Neuronal stem cell (in vitro differentiated cells): ENCODE measurements at regions not wholly inside any gene's neighbourhood (a gene's known extent, or its start where the extent isn't known, plus 50 kb on each side); places are given as distances from the start of the nearest gene placed in this dataset.

Experiments used
- DNase-seq: peaks from one replicate; pipeline ENCODE4 v3.0.0-alpha.2; 2013; ENCODE audit warnings: low spot score
- H2AFZ ChIP-seq: one replicate; pipeline ENCODE4 v1.6.1; 2013; ENCODE audit warnings: mild to moderate bottlenecking, low read length, inconsistent platforms
- H2AK5ac ChIP-seq: 2 replicates; pipeline ENCODE4 v1.6.1; 2013; ENCODE audit warnings: low read depth, mild to moderate bottlenecking, inconsistent platforms, low read length, moderate library complexity, mixed read lengths
- H2BK120ac ChIP-seq: 2 replicates; pipeline ENCODE4 v1.6.1; 2013; ENCODE audit warnings: low read depth, mild to moderate bottlenecking, inconsistent platforms, low read length, moderate library complexity, mixed read lengths
- H2BK12ac ChIP-seq: one replicate; pipeline ENCODE4 v1.6.1; 2013; ENCODE audit warnings: low read length, inconsistent platforms
- H2BK15ac ChIP-seq: 2 replicates; pipeline ENCODE4 v1.6.1; 2013; ENCODE audit warnings: mild to moderate bottlenecking, low read length, inconsistent platforms, mixed read lengths
- H2BK5ac ChIP-seq: one replicate; pipeline ENCODE4 v1.6.1; 2013; ENCODE audit warnings: inconsistent platforms, mild to moderate bottlenecking, low read length, moderate library complexity
- H3K14ac ChIP-seq: one replicate; pipeline ENCODE4 v1.6.1; 2013; ENCODE audit warnings: low read length, inconsistent platforms
- H3K18ac ChIP-seq: 2 replicates; pipeline ENCODE4 v1.6.1; 2013; ENCODE audit warnings: low read length, inconsistent platforms
- H3K23ac ChIP-seq: 2 replicates; pipeline ENCODE4 v1.6.1; 2013; ENCODE audit warnings: low read depth, mild to moderate bottlenecking, mixed read lengths, low read length, inconsistent platforms; ENCODE audit not compliant: poor library complexity
- H3K27ac ChIP-seq: replicated peaks from 3 replicates; pipeline ENCODE4 v1.5.1; 2013; ENCODE audit warnings: low read length, inconsistent platforms
- H3K27me3 ChIP-seq, 3 experiments: 2 replicates each; pipeline ENCODE4 v1.6.1; 2013; ENCODE audit warnings: low read length in 3 of 3, mild to moderate bottlenecking in 2 of 3, inconsistent platforms in 1 of 3, low read depth in 1 of 3, mixed read lengths in 1 of 3, moderate library complexity in 1 of 3; ENCODE audit not compliant: control insufficient read depth in 3 of 3, insufficient read depth in 3 of 3
- H3K36me3 ChIP-seq, 2 donors: replicated peaks in 1 of 2; 2 replicates each; pipeline ENCODE4 v1.6.1; 2013; ENCODE audit warnings: low read length in 2 of 2; ENCODE audit not compliant: control insufficient read depth in 2 of 2, insufficient read depth in 2 of 2
- H3K4ac ChIP-seq: 2 replicates; pipeline ENCODE4 v1.6.1; 2013; ENCODE audit warnings: inconsistent platforms, mild to moderate bottlenecking, low read length, moderate library complexity
- H3K4me1 ChIP-seq, 2 donors: 1 replicate in 1 of 2; 2 replicates in 1 of 2; pipeline ENCODE4 v1.6.1; 2013; ENCODE audit warnings: low read length in 2 of 2, low read depth in 1 of 2; ENCODE audit not compliant: control insufficient read depth in 2 of 2, insufficient read depth in 1 of 2
- H3K4me2 ChIP-seq: one replicate; pipeline ENCODE4 v1.6.1; 2013; ENCODE audit warnings: mild to moderate bottlenecking, low read length, inconsistent platforms; ENCODE audit not compliant: insufficient read depth, poor library complexity, severe bottlenecking
- H3K4me3 ChIP-seq, 2 donors: 2 replicates each; pipeline ENCODE4 v1.5.1; 2013; ENCODE audit warnings: low read length in 2 of 2, mild to moderate bottlenecking in 2 of 2, inconsistent platforms in 1 of 2, moderate library complexity in 1 of 2
- H3K79me1 ChIP-seq: one replicate; pipeline ENCODE4 v1.6.1; 2013; ENCODE audit warnings: low read depth, mild to moderate bottlenecking, inconsistent platforms, low read length, moderate library complexity
- H3K9ac ChIP-seq: one replicate; pipeline ENCODE4 v1.6.1; 2013; ENCODE audit warnings: mild to moderate bottlenecking, low read depth, low read length, inconsistent platforms; ENCODE audit not compliant: poor library complexity
- H3K9me3 ChIP-seq, 2 donors: replicated peaks in 1 of 2; 2 replicates each; pipeline versions ENCODE3 to v1.6.1; 2013; ENCODE audit warnings: low read length in 2 of 2, mild to moderate bottlenecking in 2 of 2, inconsistent platforms in 1 of 2, low read depth in 1 of 2, mixed read lengths in 1 of 2, moderate library complexity in 1 of 2; ENCODE audit not compliant: control insufficient read depth in 2 of 2, insufficient read depth in 1 of 2
- H4K8ac ChIP-seq: one replicate; pipeline ENCODE4 v1.6.1; 2013; ENCODE audit warnings: low read depth, mild to moderate bottlenecking, inconsistent platforms, low read length, moderate library complexity
- H4K91ac ChIP-seq: one replicate; pipeline ENCODE4 v1.6.1; 2013; ENCODE audit warnings: low read length, low read depth, mild to moderate bottlenecking, inconsistent platforms; ENCODE audit not compliant: poor library complexity
- WGBS, 2 donors: extraction: QIAGEN DNeasy Blood & Tissue Kit; methylation state at CpG; one replicate each; pipeline ENCODE4 v1.1.7; 2013; ENCODE audit warnings: missing lambda C conversion rate in 2 of 2, mixed read lengths in 1 of 2; ENCODE audit not compliant: insufficient read length in 2 of 2, insufficient replicate concordance in 1 of 2; ENCODE audit errors: extremely low coverage in 2 of 2; 5-methylcytosine and 5-hydroxymethylcytosine counted together

GRCh38 chr9:78577156-78577906 lies 280.4 kb downstream of the PSAT1 start:
- Histone ChIP-seq H2AFZ (no peak overlapping the region), H3K79me1 (no peaks in the 10 kb centered on the region), H3K14ac (no peak overlapping the region), H2AK5ac (no peak overlapping the region), H2BK12ac (no peak overlapping the region), H4K91ac (no peak overlapping the region), H3K4ac (no peak overlapping the region), H2BK15ac (no peak overlapping the region), H3K9ac (no peak overlapping the region), H2BK5ac (no peak overlapping the region), H3K4me3 (no peak overlapping the region), H3K27ac (peak overlapping the region; percentile 67), H2BK120ac (no peak overlapping the region), H3K9me3 (no peaks in the 10 kb centered on the region), H3K18ac (no peak overlapping the region), H3K4me1 (peaks cover 0 to 28% of the 10 kb centered on the region in 2 donors), H3K4me2 (no peak overlapping the region), H3K23ac (no peak overlapping the region), H3K27me3 (no peaks in the 10 kb centered on the region), H3K36me3 (no peaks in the 10 kb centered on the region), H4K8ac (no peak overlapping the region)
- peak; percentile 52 for DNase-seq
- no CpG with 5 or more reads among the region's 5 CpGs for WGBS, 2 donors

- no peak overlapping the region for H2AK5ac ChIP-seq
- no CpG with 5 or more reads among the region's 5 CpGs for WGBS, 2 donors
- H3K36me3 ChIP-seq, result no peaks in the 10 kb centered on the region
- H2BK5ac ChIP-seq, result no peak overlapping the region
- H4K91ac ChIP-seq, result no peak overlapping the region
- H3K27me3 ChIP-seq, result no peaks in the 10 kb centered on the region
- no peak overlapping the region for H2AFZ ChIP-seq
- no peaks in the 10 kb centered on the region for H3K79me1 ChIP-seq
- H3K27ac ChIP-seq, result peak overlapping the region; percentile 54
- no peak overlapping the region for H3K23ac ChIP-seq
- H3K9me3 ChIP-seq, result no peaks in the 10 kb centered on the region
- H3K9ac ChIP-seq, result no peak overlapping the region
- no peak overlapping the region for H3K4me2 ChIP-seq
- DNase-seq, result no peak
- H3K14ac ChIP-seq, result no peak overlapping the region
- no peak overlapping the region for H4K8ac ChIP-seq
- no peak overlapping the region for H3K4me3 ChIP-seq
- peaks cover 0 to 21% of the 10 kb centered on the region in 2 donors for H3K4me1 ChIP-seq
- H3K4ac ChIP-seq, result no peak overlapping the region
- H2BK15ac ChIP-seq, result no peak overlapping the region
- no peak overlapping the region for H3K18ac ChIP-seq
- no peak overlapping the region for H2BK12ac ChIP-seq
- no peak overlapping the region for H2BK120ac ChIP-seq
These were observed 281.1 kb downstream of the PSAT1 start for GRCh38 chr9:78578072-78578471.

DNA sequence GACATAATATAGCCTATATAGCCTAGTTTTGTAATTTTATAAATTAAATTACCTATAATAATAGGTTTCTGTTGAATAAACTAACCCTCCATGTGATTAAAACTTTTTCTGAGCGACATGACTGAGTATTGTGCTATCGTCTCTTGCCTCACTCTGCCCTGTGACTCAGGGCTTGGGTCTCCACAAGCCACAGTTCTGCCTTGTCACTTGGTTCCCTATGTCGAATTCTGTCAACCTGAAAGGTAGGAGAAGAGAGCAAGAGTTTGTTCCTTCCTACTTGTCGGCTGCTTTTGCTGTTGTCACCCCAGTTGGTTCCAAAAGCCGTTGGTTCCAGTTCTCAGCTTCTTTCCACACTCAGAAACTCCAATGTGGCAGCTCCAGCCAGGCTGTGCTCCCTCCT lies 285.9 kb downstream of the PSAT1 start:
- Histone ChIP-seq H3K27me3 (no peaks in the 10 kb centered on the region), H3K9ac (no peak overlapping the region), H2AK5ac (peak overlapping the region; percentile 30), H3K23ac (no peak overlapping the region), H2BK120ac (no peak overlapping the region), H3K36me3 (no peaks in the 10 kb centered on the region), H3K4me1 (peaks cover 0 to 4% of the 10 kb centered on the region in 2 donors), H3K4me3 (no peak overlapping the region), H3K14ac (no peak overlapping the region), H4K91ac (no peak overlapping the region), H3K18ac (peak overlapping the region; percentile 68), H2BK12ac (no peak overlapping the region), H3K79me1 (no peaks in the 10 kb centered on the region), H3K4me2 (no peak overlapping the region), H2AFZ (no peak overlapping the region), H2BK5ac (no peak overlapping the region), H4K8ac (no peak overlapping the region), H2BK15ac (no peak overlapping the region), H3K9me3 (no peaks in the 10 kb centered on the region), H3K4ac (no peak overlapping the region), H3K27ac (no peak overlapping the region)
- no CpG with 5 or more reads among the region's 5 CpGs for WGBS, 2 donors
- no peak for DNase-seq

DNA sequence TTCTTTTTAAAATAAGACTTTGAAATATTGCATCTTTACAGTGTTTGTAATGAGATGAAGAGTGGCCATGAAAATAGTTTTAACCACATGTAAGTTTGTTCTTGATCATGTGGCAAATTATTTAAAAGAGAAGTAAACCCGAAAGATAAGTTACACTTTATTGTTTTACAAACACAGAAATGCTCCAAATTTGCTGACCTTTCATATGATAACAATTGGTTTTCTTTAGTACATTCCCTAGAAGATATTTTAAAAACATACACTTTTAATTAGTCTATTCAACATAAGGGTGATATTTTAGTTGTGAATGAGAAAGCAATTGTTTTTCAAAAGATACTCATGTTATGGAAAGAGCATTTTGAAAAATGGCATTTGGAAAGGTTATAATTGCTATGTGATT lies 287.7 kb downstream of the PSAT1 start:
- no peak for DNase-seq
- Histone ChIP-seq H3K23ac (no peak overlapping the region), H3K9me3 (peaks cover 0 to under 1% of the 10 kb centered on the region in 2 donors), H3K18ac (no peak overlapping the region), H4K8ac (no peak overlapping the region), H2BK5ac (no peak overlapping the region), H3K4me3 (no peak overlapping the region), H3K9ac (no peak overlapping the region), H3K36me3 (no peaks in the 10 kb centered on the region), H3K4ac (no peak overlapping the region), H3K4me2 (no peak overlapping the region), H2BK12ac (no peak overlapping the region), H2AFZ (no peak overlapping the region), H3K14ac (no peak overlapping the region), H2BK120ac (no peak overlapping the region), H2AK5ac (no peak overlapping the region), H3K4me1 (no peaks in the 10 kb centered on the region), H4K91ac (no peak overlapping the region), H3K79me1 (no peaks in the 10 kb centered on the region), H3K27me3 (no peaks in the 10 kb centered on the region), H3K27ac (no peak overlapping the region), H2BK15ac (no peak overlapping the region)
- WGBS, 2 donors, result no CpG with 5 or more reads among the region's 1 CpG
